ENCODE measurements at regions not wholly inside any gene's neighbourhood (a gene's known extent, or its start where the extent isn't known, plus 50 kb on each side); places are given as distances from the start of the nearest gene placed in this dataset.

DNA sequence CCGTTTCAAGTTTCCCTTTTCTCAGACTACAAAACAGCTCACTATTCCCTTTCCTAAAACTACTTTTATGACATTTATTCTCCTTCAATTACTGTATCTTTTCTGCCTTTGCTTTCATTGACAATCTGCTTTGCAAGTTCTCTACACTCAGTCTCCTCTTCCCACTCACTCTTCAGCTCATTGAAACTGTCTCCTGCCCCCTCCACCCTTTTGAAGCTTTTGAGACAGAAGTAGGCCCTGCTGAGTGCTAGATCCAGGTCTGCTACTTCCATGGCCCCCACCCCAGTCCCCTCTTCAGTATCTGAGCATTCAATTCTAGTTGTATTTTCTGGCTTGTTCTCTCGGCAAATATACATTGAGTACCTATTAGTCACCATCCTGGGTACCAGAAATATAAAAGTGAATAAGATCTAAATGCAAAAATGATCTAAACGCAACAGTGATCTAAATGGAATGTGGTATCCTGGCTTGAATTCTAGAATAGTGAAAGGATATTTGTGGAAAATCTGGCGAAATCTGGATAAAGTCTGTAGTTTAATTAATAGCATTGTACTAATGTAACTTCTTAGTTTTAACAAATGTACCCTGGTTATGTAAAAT, 58.4 kb downstream of the OR2K2 start:
- TF ChIP-seq, protein P1, sequence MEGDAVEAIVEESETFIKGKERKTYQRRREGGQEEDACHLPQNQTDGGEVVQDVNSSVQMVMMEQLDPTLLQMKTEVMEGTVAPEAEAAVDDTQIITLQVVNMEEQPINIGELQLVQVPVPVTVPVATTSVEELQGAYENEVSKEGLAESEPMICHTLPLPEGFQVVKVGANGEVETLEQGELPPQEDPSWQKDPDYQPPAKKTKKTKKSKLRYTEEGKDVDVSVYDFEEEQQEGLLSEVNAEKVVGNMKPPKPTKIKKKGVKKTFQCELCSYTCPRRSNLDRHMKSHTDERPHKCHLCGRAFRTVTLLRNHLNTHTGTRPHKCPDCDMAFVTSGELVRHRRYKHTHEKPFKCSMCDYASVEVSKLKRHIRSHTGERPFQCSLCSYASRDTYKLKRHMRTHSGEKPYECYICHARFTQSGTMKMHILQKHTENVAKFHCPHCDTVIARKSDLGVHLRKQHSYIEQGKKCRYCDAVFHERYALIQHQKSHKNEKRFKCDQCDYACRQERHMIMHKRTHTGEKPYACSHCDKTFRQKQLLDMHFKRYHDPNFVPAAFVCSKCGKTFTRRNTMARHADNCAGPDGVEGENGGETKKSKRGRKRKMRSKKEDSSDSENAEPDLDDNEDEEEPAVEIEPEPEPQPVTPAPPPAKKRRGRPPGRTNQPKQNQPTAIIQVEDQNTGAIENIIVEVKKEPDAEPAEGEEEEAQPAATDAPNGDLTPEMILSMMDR (IDR thresholded peaks at IDR 0.05): no peak
- no peak for TF ChIP-seq POLR2A (IDR thresholded peaks at IDR 0.05)
